ENCODE measurements at regions not wholly inside any gene's neighbourhood (a gene's known extent, or its start where the extent isn't known, plus 50 kb on each side); places are given as distances from the start of the nearest gene placed in this dataset.

DNA sequence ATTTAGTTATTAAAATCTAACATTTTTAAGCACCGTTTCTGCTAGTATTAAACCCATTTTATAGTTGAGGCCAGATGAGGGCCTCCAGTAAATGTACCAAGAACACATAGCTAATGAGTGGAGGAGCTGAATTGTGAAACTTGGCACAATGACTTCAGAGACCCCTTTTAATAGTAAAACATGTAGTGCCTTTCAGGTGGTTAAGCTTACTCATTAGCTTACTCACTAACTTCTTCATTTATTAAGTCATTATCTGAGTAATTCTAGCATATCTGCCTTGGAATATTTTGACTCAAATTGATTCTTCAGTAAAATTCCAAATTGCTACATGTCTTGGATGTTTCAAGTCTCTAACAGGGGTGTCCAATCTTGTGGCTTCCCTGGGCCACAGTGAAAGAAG, 735.2 kb downstream of the LIG4 start:
- Histone ChIP-seq H3K27ac (no peak overlapping the region), H3K4me1 (no peaks in the 10 kb centered on the region), H3K9me3 (no peaks in the 10 kb centered on the region), H3K27me3 (no peaks in the 10 kb centered on the region), H3K4me3 (no peak overlapping the region), H3K36me3 (no peaks in the 10 kb centered on the region)
- TF ChIP-seq, protein P1, sequence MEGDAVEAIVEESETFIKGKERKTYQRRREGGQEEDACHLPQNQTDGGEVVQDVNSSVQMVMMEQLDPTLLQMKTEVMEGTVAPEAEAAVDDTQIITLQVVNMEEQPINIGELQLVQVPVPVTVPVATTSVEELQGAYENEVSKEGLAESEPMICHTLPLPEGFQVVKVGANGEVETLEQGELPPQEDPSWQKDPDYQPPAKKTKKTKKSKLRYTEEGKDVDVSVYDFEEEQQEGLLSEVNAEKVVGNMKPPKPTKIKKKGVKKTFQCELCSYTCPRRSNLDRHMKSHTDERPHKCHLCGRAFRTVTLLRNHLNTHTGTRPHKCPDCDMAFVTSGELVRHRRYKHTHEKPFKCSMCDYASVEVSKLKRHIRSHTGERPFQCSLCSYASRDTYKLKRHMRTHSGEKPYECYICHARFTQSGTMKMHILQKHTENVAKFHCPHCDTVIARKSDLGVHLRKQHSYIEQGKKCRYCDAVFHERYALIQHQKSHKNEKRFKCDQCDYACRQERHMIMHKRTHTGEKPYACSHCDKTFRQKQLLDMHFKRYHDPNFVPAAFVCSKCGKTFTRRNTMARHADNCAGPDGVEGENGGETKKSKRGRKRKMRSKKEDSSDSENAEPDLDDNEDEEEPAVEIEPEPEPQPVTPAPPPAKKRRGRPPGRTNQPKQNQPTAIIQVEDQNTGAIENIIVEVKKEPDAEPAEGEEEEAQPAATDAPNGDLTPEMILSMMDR (IDR thresholded peaks at IDR 0.05) = no peak
- TF ChIP-seq POLR2A (IDR thresholded peaks at IDR 0.05) = no peak
- intact Hi-C loops (cut with DNase I) = no loop called here
- 60 to 66% methylated on average over 1 of the region's 1 CpG for WGBS, 2 donors
- no peak for DNase-seq

DNA sequence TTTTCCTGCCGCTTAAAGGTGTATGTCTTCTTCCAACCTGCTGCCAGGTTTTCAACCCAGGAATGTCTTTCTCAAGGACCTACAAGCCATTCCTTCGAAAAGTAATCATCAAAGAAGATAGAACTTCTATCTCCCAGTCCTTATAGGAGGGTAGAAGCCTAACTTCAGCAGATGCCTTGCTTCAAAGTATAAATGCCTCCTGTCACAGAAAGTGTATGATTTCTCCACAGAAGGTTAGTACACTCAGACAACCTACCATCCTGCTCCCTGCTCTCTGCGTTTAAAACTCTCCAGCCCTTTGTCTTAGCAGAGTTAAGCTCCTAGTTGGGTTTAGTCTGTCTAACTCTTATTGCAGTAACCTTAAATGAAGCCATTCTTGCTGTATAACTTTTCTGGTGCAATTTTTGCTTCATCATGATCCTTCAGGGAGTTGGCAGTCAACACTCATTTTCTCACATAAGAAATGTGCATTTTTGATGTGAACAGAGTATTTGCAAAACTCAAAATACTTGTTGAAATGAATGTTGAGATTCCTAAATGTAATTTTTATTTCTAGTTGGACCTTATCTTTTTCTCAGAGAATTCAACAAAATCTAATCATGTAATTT, 737.5 kb downstream of the LIG4 start:
- Histone ChIP-seq H3K4me1 (no peaks in the 10 kb centered on the region), H3K27me3 (no peaks in the 10 kb centered on the region), H3K4me3 (no peak overlapping the region), H3K27ac (no peak overlapping the region), H3K9me3 (peaks cover 0 to 4% (median 0%) of the 10 kb centered on the region in 3 donors), H3K36me3 (no peaks in the 10 kb centered on the region)
- intact Hi-C loops (cut with DNase I) = no loop called here
- DNase-seq = no peak
- 44 to 53% methylated on average over 3 of the region's 3 CpGs for WGBS, 2 donors
- TF ChIP-seq, protein P1 (IDR thresholded peaks at IDR 0.05) = no peak
- TF ChIP-seq POLR2A (IDR thresholded peaks at IDR 0.05) = no peak

DNA sequence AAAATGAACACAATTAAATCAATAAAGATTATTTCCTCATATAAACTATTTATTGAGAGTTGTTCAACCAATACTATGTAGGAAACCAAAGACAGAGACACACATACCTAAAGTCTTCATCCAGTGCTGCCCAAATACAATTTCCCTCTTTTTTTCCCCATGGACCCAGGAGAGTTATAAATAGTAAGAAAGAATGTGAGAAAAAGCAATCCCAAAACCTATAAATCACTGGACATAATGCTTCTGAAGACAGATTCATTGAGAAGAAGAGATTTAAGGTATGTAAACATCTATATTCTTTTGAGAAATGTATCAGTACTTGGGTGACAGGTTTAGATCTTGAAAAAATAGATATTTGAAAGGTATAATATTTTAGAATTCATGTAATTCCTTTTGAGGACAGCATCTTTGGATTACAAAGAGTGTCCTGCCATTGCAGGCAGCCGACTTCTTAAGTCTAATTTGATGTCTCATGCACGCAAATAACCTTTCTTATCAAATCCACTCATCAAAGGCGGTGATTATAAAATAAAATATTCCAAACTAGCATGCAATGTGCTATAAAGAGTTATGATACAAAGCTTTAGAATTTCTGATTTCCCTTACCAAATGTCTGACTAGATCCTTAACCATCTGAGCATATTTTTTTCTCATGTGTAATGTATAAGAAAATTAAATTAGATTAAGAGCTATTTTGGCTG, 739.4 kb downstream of the LIG4 start:
- Histone ChIP-seq H3K9me3 (peaks cover 0 to 4% (median 0%) of the 10 kb centered on the region in 3 donors), H3K4me3 (no peak overlapping the region), H3K27me3 (no peaks in the 10 kb centered on the region), H3K4me1 (no peaks in the 10 kb centered on the region), H3K27ac (no peak overlapping the region), H3K36me3 (no peaks in the 10 kb centered on the region)
- TF ChIP-seq POLR2A (IDR thresholded peaks at IDR 0.05) = no peak
- TF ChIP-seq, protein P1 (IDR thresholded peaks at IDR 0.05) = no peak
- 50 to 66% methylated on average over 3 of the region's 3 CpGs for WGBS, 2 donors
- intact Hi-C loops (cut with DNase I) = no loop called here
- no peak for DNase-seq

DNA sequence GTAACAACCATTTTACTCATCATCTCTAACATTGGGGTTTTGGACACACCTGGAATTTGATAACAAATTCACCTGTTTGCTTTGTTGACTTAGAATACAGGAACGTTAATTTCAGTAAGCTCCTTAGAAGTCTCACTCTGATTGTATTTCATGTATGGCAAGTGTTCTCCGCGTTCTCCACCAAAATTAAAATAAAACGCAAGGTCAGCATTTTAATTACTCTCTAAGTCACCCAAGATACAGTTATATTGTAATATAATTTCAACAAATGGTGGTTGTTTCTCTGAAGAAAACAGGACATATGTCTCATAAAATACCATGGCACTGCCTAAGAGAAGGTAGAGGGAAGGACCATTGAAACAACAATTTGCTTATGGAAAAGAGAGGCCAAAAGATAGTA, 742.1 kb downstream of the LIG4 start:
- no peak for DNase-seq
- Histone ChIP-seq H3K27ac (no peak overlapping the region), H3K4me3 (no peak overlapping the region), H3K27me3 (no peaks in the 10 kb centered on the region), H3K36me3 (no peaks in the 10 kb centered on the region), H3K4me1 (no peaks in the 10 kb centered on the region), H3K9me3 (peaks cover 0 to 4% (median 0%) of the 10 kb centered on the region in 3 donors)
- TF ChIP-seq, protein P1 (IDR thresholded peaks at IDR 0.05) = no peak
- no peak for TF ChIP-seq POLR2A (IDR thresholded peaks at IDR 0.05)
- WGBS, 2 donors = 85 to 86% methylated on average over 4 of the region's 4 CpGs
- intact Hi-C loops (cut with DNase I) = no loop called here

DNA sequence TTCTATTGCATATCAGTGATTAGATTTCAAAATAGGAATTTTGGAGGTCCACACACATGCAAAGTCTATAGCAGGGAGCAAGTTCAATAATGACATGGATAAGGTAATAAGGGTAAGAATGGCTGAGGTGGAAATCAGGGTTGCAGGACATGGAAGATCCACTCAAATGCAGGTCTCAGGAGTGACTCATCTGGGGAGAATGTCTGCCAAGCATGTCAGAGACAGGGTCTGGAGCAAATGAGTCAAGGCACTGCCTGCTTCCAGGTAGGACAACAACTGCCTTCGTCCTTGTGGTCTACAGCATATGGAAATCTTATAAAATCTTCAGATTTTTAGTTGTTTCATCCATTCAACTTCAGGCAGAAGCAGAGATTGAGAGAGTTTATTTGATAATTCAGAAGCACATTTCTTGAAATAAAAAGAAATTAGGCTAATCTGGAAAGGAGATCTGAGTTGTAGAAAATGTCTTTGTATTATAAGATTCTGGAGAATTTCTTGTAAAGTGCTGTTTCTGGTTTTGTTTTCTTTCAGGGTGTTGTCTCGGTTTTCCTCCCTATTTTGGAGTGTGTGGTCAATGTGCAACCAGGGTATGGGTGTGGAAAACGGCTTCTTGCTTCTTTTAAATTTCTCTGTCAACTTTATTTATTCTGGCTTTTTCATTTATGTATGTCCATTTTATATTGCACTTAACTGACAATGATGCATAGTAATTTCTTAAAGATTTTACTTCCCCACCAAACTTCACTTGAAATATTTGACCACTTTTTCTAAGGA, 748.8 kb downstream of the LIG4 start:
- DNase-seq = no peak
- Histone ChIP-seq H3K4me1 (no peaks in the 10 kb centered on the region), H3K36me3 (no peaks in the 10 kb centered on the region), H3K27me3 (no peaks in the 10 kb centered on the region), H3K4me3 (no peak overlapping the region), H3K27ac (no peak overlapping the region), H3K9me3 (no peaks in the 10 kb centered on the region)
- TF ChIP-seq, protein P1 (IDR thresholded peaks at IDR 0.05) = no peak
- no peak for TF ChIP-seq POLR2A (IDR thresholded peaks at IDR 0.05)
- WGBS, 2 donors = 34 to 44% methylated on average over 3 of the region's 3 CpGs
- intact Hi-C loops (cut with DNase I) = no loop called here
